SW480 (cell line): ENCODE measurements at regions not wholly inside any gene's neighbourhood (a gene's known extent, or its start where the extent isn't known, plus 50 kb on each side); places are given as distances from the start of the nearest gene placed in this dataset.

Experiments
- DNase-seq: peaks from one replicate; pipeline ENCODE4 v3.0.0-alpha.2; 2016; ENCODE audit warnings: low spot score

- DNase-seq = no peak
These were observed 67.7 kb upstream of the DRGX start for GRCh38 chr10:49463605-49464004.

DNA sequence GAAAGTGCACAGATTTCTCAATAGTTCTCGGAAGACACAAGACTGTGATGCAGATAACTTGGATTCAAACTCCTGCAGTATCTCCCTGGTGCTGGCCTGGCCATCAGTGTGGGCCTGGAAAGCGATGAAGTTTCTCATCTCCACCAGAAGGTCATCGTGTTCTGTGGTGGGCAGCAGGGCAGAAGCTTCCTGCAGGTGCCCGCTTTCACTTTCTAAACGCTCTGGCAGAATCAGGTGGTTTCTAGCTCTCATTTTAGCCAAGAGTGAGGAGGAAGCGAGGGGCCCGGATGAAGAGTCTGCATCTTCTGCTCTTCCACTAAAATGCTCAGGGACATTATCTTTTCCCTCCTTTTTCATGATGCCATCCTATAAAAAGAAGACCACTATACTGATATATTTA lies 63.0 kb upstream of the DRGX start:
- no peak for DNase-seq

- peak; percentile 31 for DNase-seq
These were observed 61.8 kb upstream of the DRGX start for GRCh38 chr10:49457686-49458085.

- DNase-seq = no peak
These were observed 53.0 kb upstream of the DRGX start for GRCh38 chr10:49448924-49449323.

- peak; percentile 19 for DNase-seq
These were observed 50.1 kb upstream of the DRGX start for GRCh38 chr10:49446031-49446430.
